Lung (tissue), 11 donors: ENCODE measurements at regions not wholly inside any gene's neighbourhood (a gene's known extent, or its start where the extent isn't known, plus 50 kb on each side); places are given as distances from the start of the nearest gene placed in this dataset.

Experiments
- ATAC-seq: fragments of 200-7000 bp; cut with Tn5 transposase; one replicate; pipeline ENCODE4 v1.9.1; 2020; ENCODE audit warnings: moderate number of reproducible peaks; ENCODE audit not compliant: insufficient read depth, low FRiP score
- DNase-seq, 3 donors: peaks; one replicate each; pipeline ENCODE4 v3.0.0-alpha.2; 2013 to 2017
- H3K27ac ChIP-seq, 2 donors: one replicate each; pipeline ENCODE4 v1.5.1; 2013; ENCODE audit warnings: mild to moderate bottlenecking in 2 of 2, moderate library complexity in 2 of 2, control low read depth in 1 of 2, inconsistent platforms in 1 of 2, low read depth in 1 of 2, low read length in 1 of 2
- H3K27me3 ChIP-seq, 3 donors: one replicate each; pipeline ENCODE4 v1.5.1; 2013; ENCODE audit warnings: low read length in 2 of 3; ENCODE audit not compliant: control insufficient read depth in 3 of 3, insufficient read depth in 3 of 3
- H3K36me3 ChIP-seq, 4 donors: one replicate each; pipeline ENCODE4 v1.5.1; 2013; ENCODE audit warnings: low read length in 4 of 4, mild to moderate bottlenecking in 1 of 4, moderate library complexity in 1 of 4; ENCODE audit not compliant: control insufficient read depth in 4 of 4, insufficient read depth in 4 of 4
- H3K4me1 ChIP-seq, 5 donors: one replicate each; pipeline ENCODE4 v1.5.1; 2013; ENCODE audit warnings: low read length in 5 of 5, mild to moderate bottlenecking in 2 of 5, moderate library complexity in 1 of 5; ENCODE audit not compliant: control insufficient read depth in 5 of 5, insufficient read depth in 5 of 5
- H3K4me3 ChIP-seq: one replicate; pipeline ENCODE4 v1.5.1; 2013; ENCODE audit warnings: mild to moderate bottlenecking, control low read depth, moderate library complexity
- H3K9ac ChIP-seq, 2 donors: one replicate each; pipeline ENCODE4 v1.5.1; 2013; ENCODE audit warnings: low read length in 2 of 2, control low read depth in 1 of 2; ENCODE audit not compliant: insufficient read depth in 1 of 2
- H3K9me3 ChIP-seq, 4 donors: one replicate each; pipeline ENCODE4 v1.5.1; 2013; ENCODE audit warnings: low read length in 3 of 4, mild to moderate bottlenecking in 1 of 4, moderate library complexity in 1 of 4; ENCODE audit not compliant: control insufficient read depth in 4 of 4, insufficient read depth in 3 of 4
- WGBS, 2 donors: extraction: QIAGEN DNeasy Blood & Tissue Kit; methylation state at CpG; one replicate each; pipeline ENCODE4 v1.1.7; 2013; 5-methylcytosine and 5-hydroxymethylcytosine counted together
- TF ChIP-seq, protein P1 (sequence below): IDR thresholded peaks from 2 replicates; pipeline ENCODE4 v1.5.1; 2012; ENCODE audit warnings: mild to moderate bottlenecking; ENCODE audit errors: control extremely low read depth, extremely low read depth
- donor health status: control.
- donor health status: control.
- donor health status: Bipolar disorder and iron deficiency.
- donor health status: healthy.
- donor health status: DM: yes; HTN: yes; CAD: no.

DNA sequence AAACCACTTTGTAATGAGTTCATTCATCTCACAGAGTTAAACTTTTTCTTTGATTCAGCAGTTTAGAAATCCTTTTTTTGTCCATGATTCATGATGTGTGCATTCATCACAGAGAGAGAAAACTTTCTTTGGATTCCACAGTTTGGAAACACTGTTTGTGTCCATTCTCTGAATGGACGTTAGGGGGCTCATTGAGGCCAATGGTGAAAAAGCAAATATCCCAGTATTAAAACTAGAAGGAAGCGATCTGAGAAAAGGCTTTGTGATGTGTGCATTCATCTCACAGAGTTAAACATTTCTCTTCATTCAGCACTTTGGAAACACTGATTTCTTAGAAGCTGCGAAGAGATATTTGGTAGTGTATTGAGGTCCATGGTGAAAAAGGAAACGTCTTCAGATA is 155.6 kb upstream of the TRIM48 start:
- Histone ChIP-seq H3K9me3 (peaks cover 0 to 25% (median 4%) of the 10 kb centered on the region in 4 donors), H3K27me3 (no peaks in the 10 kb centered on the region), H3K9ac (no peak overlapping the region), H3K27ac (no peak overlapping the region), H3K4me1 (no peaks in the 10 kb centered on the region), H3K36me3 (no peaks in the 10 kb centered on the region), H3K4me3 (no peak overlapping the region)
- no peak for ATAC-seq
- TF ChIP-seq, protein P1, sequence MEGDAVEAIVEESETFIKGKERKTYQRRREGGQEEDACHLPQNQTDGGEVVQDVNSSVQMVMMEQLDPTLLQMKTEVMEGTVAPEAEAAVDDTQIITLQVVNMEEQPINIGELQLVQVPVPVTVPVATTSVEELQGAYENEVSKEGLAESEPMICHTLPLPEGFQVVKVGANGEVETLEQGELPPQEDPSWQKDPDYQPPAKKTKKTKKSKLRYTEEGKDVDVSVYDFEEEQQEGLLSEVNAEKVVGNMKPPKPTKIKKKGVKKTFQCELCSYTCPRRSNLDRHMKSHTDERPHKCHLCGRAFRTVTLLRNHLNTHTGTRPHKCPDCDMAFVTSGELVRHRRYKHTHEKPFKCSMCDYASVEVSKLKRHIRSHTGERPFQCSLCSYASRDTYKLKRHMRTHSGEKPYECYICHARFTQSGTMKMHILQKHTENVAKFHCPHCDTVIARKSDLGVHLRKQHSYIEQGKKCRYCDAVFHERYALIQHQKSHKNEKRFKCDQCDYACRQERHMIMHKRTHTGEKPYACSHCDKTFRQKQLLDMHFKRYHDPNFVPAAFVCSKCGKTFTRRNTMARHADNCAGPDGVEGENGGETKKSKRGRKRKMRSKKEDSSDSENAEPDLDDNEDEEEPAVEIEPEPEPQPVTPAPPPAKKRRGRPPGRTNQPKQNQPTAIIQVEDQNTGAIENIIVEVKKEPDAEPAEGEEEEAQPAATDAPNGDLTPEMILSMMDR = no peak
- WGBS, 2 donors = 53 to 57% methylated on average over 4 of the region's 4 CpGs
- DNase-seq = no peak
